Astrocyte of the spinal cord (primary cell): ENCODE measurements at regions not wholly inside any gene's neighbourhood (a gene's known extent, or its start where the extent isn't known, plus 50 kb on each side); places are given as distances from the start of the nearest gene placed in this dataset.
A peak's percentile ranks its signal among the peaks of the same experiment; 100 is the strongest.

Experiments
- DNase-seq: peaks from one replicate; pipeline ENCODE4 v3.0.0; 2011; ENCODE audit warnings: low read depth, low spot score
- H3K4me3 ChIP-seq: 2 replicates; pipeline ENCODE4 v1.5.1; 2011; ENCODE audit warnings: low read depth, mild to moderate bottlenecking, low read length, moderate library complexity
- CTCF ChIP-seq: IDR thresholded peaks from 2 replicates; pipeline ENCODE4 v1.5.1; 2012; ENCODE audit warnings: low read depth, mild to moderate bottlenecking, low read length, inconsistent platforms
- in situ Hi-C: cut with HindIII; loops from 2 replicates; pipeline ENCODE4 v1.10.0; 2017; ENCODE audit warnings: low sequenced_read_pairs

DNA sequence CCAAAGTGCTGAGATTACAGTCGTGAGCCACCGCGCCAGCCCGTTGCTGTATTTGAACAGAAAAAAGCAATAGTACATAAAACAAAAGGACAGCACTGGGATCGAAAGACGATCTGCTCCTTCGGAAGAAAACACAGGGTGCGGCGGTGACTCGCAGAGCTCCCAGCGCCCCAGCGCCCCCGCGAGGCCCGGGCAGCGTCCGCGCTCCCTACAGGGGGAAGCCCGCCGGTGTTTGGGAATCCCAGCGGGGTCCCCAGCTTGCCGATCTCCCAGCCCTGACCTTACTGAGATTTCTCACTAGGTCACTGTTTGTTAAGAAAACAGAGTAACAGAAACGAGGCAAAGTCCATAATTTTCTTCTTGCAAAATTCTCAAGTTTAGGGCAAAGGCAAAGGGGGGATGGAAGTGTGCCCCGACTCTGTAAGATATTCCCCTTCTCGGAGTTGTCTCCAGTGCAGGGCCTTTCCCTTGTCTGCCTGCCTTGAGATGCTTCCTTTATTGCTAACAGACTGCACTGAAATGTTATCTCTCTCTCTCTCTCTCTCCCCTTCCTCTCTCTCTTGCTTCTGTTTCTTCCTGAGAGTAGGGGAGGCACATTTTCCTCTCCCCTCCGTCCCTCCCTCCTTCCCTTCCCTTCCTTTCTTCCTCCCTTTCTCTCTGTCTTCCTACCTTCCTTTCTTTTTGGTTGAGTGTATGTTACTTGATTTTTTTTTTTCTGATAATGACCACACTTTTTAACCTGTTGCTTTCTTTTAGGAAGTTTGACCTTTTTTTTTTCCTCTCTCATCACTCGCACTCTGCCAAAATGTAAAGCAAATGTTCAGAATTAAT is 91.9 kb downstream of the TMEM30B start:
- in situ Hi-C loops: no loop called here
- DNase-seq: peak; percentile 90
- TF ChIP-seq CTCF: peak; percentile 81
- H3K4me3 ChIP-seq: peak overlapping the region; percentile 30

- in situ Hi-C loops: no loop called here
- peak overlapping the region; percentile 30 for H3K4me3 ChIP-seq
- no peak for DNase-seq
- TF ChIP-seq CTCF: no peak
Measured at GRCh38 chr14:61188196-61188595, 92.9 kb downstream of the TMEM30B start.

- no peak overlapping the region for H3K4me3 ChIP-seq
- no peak for TF ChIP-seq CTCF
- in situ Hi-C loops: no loop called here
- peak; percentile 21 for DNase-seq
Measured at GRCh38 chr14:61187196-61187905, 93.8 kb downstream of the TMEM30B start.

GRCh38 chr14:61186341-61187195 is 94.6 kb downstream of the TMEM30B start:
- no peak overlapping the region for H3K4me3 ChIP-seq
- in situ Hi-C loops: no loop called here
- TF ChIP-seq CTCF: no peak
- no peak for DNase-seq

- TF ChIP-seq CTCF: no peak
- in situ Hi-C loops: no loop called here
- DNase-seq: no peak
- no peak overlapping the region for H3K4me3 ChIP-seq
Measured at GRCh38 chr14:61185534-61185933, 95.6 kb downstream of the TMEM30B start.

DNA sequence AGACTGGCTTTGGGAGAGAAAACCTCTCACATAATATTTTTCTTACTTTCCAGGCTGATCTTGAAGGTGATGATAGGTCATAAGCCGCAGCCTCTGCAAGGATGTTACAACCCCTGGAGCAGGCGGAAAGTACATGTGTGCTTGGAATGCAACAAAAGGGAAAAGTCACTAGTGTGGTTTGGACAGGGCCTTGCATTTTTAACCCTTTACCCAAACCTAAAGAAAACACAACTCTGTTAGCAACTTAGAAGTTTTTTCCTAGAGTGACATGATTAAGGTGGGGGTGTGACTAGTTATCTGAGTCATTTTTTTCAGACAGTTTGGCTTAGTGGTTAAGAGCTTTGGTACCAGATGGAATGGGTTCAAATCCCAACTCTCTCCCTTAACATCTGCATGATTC is 97.0 kb downstream of the TMEM30B start:
- no peak overlapping the region for H3K4me3 ChIP-seq
- in situ Hi-C loops: no loop called here
- peak; percentile 93 for DNase-seq
- no peak for TF ChIP-seq CTCF
